GM21528 (cell line): ENCODE measurements at regions not wholly inside any gene's neighbourhood (a gene's known extent, or its start where the extent isn't known, plus 50 kb on each side); places are given as distances from the start of the nearest gene placed in this dataset.

Experiments
- ATAC-seq: cut with Tn5 transposase; IDR thresholded peaks from one replicate; pipeline ENCODE4 v1.9.1; 2021; ENCODE audit warnings: mild to moderate bottlenecking, moderate library complexity; ENCODE audit not compliant: unreplicated experiment, low FRiP score

DNA sequence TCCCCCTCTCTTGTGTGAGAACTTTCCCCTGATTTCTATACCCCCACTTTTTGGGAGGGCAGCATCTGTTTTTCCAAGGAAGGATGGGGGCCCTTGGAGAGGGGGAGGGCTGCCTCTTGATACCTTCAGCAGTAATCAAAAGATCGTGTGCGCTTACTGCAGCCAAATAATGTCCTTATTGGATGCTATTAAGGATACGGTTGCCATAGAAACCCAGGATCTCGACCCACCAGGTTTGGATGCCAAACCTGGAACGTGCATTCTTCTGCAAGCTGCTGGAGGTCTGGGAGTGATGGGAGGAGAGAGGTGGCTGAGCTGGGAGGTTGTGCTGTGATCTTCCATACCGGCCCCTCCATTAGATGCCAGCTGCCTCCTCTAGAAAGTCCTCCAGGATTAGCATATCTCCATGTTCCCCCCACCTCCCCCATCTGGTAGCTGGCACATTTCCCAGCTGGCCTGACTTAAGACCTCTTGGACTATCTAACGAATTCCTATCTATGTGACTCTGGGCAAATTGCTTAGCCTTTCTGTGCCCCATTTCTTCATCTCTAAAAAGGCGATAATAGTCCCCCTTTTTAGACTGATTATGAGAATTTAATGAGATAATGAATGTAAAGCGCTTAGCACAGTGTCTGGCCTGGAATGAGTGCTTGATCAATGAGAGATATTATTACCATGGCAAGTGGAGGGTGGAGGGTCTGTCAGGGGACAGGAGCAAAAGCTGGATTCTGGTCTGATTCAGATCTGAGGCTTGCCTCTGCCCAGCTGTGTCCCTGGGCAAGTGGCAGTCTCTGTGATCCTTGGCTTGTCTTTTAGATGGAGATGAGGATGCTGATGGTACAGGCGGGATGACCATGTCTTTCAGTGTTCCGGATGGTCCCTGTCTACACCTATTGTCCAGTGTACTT lies 78.5 kb upstream of the PCBD1 start:
- ATAC-seq: no peak

DNA sequence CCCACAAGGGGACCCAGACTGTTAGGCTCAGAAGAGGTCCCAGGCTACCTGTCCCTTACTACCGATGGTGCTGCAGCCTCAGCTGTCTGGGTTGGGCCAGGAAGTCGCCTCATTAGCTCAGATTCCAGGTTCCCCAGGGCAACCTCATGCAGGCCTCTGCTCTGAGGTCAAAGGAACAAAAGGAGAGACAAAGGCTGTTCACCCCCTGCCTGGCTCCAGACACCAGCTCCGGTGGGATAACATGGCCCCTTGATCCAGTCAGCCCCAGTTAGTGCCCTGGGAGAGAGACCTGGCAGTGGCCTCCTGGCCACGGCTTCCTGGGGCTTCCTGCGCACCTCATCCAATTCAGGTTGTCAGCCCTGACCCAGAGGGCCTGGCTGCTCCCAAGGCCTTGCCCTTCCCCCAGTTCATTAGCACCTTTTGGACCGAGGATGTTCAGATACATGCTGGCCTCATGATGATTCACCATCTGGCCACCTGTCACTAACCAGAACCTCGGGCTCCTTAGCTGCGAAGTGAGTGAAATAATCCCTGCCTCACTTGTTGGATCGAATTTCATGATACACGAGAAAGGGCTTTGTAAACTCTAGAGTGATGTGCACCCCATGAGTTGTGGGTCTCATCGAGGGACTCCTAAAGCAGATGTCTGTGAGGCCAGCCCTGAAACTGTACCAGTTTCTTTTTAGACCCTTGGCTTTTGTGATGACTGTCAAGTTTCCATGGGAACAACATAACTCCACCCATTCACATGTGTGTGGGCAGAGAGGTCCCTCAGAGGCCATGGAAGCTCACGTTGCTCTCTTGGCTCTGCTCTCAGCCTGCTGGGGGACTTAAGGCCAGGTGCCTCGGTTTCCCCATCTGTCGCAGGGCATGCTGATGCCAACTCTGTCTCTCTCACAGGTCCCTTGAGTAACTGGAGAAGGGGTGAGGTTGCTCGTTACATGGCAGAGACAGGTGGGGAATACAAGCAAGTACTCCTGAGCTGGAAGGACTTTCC lies 79.5 kb upstream of the PCBD1 start:
- no peak for ATAC-seq

DNA sequence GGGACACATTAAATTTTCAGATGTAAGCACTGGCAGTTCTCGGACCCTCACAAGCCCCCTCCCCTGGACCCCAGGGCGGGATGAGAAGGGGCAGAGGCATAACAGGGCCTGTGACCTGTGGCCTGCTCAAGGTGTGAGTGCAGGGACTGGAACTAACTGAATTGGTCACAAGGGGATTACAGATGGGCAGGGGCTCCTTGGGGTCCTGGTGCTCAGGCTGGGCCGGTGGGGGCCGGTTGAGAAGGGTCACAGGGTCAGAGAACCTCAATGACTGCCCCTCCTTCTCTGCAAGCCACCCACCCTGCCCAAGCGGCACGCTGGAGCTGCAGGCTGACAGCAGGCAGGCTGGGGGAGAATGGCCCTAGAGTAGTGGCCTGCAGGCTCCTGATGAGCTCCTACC lies 80.8 kb upstream of the PCBD1 start:
- no peak for ATAC-seq

DNA sequence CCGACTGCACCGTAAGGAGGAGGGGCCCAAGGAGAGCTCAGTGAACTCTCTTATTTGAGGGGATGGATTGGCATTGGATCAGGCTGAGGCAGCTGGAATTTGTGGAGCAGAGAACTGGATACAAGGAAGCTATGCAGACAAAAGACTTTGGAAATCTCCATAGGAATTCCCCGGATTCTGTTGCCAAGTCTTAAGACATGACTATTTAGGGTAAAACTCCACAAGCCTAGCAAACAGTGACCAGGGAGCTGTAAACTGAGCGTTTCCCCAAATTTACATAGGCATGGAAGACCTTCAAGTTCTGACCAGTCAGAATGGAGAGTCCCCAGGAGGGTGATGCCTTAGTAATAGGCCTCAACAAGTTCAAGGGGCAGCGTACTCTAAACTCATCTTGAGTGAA lies 82.5 kb upstream of the PCBD1 start:
- ATAC-seq: no peak

DNA sequence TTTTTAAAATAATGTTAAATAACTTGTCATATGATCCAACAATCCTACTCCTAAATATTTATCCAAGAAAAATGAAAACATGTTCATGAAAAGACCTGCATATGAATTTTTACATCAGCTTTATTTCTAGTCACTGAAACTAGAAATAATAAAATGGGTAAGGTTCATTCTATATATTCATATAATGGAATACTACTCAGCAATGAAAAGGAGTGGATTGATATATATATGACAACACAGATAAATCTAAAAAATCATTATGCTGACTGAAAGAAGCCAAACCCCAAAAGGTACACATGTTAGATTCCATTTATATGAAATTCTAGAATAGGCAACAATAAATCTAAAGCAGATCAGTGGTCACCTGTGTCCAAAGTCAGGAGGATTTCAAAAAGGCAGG lies 84.9 kb upstream of the PCBD1 start:
- ATAC-seq: no peak

DNA sequence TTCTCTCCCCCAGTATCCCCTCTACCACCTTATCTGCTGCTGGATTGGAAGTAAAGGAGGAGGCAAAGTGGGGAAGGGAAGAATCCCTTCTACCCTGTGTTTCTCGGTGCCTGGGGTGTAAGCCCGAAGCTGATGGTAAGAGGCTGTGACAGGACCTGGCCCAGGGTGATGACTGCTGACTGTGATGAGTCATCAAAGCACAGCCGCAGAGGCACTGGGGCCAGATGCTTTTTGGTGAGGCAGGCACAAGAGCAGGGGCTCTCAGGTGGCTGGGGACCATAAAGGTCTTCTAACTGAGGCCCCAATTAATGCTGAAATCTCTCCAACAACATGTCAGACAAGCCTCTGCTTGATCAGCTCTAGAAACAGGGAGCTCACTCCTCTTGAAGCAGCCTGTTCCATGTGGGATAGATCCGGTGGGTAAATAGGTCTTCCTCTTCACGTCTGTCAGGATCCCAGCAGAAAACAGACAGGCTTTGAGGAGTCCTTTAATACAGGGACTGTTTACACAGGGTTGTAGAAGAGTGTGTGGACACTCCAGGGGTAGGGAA lies 86.1 kb upstream of the PCBD1 start:
- no peak for ATAC-seq

DNA sequence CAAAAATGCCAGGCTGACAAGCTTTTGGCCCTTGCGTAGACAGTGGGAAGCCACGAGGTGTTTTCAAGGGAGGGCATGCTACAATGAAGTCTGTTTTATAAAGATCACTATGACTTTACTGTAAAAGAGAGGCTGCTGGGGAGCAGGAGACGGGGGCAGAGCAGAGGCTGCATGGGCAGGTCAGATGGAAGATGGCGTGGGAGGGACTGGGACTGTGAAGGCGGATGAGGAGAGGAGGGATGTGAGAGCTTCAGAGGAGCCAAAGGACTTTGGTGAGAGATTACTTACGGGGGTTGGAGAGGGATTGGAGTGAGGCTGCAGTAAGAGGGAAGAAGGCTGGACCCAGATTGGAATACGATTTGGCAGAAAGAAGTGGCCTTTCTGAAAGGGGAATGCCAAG lies 86.6 kb upstream of the PCBD1 start:
- ATAC-seq: no peak

DNA sequence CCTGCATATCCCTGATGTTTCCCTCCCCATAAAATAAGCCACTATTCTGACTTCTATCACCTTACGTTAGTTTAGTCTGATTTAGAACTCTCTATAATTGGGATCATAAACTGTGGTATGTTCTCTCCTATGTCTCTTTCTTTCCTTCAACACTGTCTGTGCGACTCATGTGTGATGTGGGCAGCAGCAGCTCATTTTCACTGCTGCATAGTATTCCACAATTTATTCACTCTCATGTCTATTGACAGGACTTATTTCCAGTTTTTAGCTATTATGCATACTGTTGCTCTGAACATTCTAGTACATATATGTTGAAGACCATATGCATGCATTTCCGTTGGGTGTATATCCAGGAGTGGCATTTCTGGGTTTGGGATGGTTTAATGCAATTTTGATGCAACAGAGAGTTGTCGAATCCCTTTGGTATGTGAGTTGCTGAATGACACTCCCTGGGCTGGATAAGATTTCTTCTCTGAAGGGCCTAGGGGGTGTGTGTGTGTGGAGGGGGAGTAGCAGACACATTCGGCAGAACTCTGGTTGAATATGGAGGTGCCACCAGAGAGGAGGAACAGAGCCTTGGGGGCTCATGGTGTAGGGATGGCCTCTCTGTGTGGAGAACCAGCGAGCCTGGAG lies 87.8 kb upstream of the PCBD1 start:
- no peak for ATAC-seq

DNA sequence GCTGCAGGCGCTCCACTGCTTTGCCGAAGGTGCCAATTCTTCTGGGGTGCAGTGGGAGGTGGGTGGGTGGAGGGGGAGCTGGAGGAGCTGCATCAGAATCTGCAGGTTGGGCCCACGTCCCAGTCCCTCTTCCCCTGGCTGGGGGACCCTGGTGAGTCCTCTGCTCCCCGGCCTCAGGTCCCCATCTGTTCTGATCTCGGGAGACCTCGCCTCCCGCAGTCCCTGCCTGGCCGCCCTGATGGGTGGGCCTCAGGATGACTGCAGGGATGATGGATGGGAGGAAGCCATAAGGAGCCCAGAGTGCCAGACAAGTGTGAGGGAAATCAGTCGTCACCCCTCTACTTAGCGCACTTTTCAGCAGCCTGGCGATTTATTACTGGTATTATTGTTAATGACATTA lies 89.3 kb upstream of the PCBD1 start:
- no peak for ATAC-seq

DNA sequence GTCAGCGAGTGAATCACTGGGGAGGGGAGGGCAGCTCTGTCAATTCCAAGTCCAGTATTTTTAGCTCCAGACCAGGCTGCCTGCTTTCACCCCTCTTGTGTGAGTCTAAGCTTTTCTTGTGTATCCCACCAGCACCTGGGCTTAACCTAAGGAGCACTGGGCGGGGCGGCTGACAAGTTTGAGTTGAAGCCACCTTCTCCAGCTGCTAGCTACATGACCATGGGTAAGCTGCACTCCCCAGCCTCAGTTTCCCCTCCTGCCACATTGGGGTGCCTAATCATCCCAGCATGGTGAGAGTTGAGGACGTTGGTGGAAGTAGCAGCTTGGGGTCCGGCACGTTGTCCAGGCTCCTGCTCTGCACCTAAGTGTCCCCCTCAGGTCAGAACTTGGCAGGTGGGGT lies 89.8 kb upstream of the PCBD1 start:
- no peak for ATAC-seq

DNA sequence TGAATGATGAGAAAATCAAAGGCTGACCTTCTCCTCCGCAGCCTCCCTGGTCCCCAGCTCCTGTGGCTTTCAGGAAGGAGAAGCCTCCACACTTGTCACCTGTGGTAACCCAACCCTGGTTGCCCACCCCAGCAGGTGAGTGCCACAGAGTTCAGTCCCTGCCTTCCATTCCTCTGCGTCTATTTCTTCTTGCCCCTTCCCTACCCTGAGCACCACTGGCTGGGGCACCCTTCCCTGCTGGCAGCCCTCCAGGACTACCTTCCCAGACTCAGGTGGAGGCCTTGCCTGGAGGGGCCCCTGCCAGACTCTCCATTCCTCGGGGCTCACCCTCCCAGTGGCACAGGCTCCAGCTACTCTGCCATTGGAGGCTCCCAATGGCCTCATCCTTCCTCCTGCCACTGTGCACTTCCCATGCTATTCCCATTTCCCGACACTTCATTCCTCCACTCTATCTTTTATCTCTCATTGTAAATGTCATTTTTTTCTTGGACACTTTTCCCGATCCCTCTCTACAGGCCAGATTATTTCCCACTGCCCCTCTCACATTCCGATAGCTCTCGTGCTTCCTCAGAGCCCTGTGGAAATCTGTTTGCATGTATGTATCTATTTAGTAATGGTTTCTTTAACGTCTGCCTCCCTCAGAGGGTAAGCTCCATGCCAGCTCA lies 90.6 kb upstream of the PCBD1 start:
- no peak for ATAC-seq

DNA sequence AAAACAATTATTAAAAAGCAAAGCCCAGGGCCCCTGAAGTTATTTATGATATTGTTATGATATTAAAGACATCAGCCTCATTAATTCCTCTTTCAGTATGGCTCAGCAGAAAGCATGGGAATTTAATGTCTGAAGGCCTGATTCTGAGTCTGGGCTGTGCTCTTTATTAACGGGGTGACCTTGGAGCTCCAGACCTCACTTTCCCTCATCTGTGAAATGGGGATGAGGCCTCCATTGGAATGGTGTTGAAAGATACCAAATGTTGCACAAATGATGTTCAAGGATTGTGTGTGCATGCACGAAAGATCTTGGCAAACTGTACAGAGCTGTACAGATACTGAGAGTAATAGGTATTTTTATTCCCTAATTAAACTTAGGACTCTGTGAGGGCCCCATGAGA lies 92.3 kb upstream of the PCBD1 start:
- ATAC-seq: no peak

DNA sequence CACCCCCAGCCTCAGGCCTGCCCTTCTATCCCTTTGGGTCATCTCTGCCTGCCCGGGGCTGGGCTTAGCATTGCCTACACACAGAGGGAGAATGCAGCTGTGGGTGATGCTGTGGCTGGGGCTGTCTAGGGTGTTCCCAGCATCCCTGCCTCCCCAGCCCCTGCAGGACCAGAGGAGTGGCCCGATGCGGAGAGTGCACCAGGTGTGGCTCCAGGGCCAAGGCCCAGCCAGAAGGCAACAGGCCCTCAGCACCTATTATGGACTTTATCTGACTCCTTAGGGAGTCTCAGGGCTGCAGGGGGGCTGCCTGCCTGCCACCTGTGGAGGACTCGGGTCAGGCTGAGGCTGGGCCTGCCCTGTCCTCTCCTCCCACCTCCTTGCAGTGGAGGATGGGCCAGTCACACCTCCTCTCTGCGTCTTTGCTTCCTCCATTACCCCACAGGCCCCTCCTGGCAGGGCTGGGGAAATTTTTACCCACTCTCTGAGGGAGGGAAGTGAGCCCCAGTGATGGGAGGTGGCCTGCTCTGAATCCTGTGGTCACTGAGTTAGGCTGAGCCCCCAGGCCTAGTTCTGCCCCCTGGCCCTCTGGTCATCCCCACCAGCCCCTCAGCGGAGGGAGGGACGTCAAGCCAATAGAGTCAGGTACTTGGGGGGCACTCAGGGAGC lies 92.9 kb upstream of the PCBD1 start:
- no peak for ATAC-seq

DNA sequence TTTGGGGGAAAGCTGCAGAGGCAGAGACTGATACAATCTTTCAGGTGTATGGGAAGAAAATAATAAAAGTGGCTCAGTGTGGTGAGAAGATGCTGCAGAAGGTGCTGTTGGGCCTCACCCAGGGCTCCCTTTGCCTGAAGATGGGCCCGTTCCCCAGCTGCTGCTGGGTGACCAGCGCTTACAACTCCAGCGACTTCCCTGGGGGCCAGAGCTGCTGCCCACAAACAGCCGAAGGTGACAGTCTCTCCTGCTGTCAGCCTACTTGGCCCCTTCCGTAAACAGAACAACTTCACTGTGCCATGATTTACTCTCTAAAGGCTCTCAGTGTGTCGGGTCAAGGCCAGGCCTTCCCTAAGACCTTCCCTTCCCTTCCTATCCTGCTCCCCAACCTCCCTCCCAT lies 93.6 kb upstream of the PCBD1 start:
- ATAC-seq: no peak

DNA sequence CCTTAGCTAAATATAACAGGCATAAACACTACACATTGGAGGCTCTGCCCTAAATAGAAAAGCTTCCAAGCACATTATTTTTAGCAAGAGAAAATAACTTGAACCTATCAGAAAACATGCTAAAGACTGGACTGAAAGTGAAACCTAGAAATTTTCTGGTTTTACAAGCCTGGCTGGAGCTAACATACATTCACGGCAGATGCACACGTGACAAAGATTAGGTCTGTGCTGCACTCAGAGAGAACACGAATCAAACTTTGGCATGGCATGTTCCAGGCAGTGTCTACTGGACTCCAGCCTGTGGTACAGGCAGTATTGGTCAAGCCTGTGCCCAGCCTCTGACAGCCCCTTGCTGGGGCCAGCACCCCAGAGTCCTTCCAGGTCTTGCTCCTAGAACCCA lies 94.1 kb upstream of the PCBD1 start:
- ATAC-seq: peak; percentile 62

DNA sequence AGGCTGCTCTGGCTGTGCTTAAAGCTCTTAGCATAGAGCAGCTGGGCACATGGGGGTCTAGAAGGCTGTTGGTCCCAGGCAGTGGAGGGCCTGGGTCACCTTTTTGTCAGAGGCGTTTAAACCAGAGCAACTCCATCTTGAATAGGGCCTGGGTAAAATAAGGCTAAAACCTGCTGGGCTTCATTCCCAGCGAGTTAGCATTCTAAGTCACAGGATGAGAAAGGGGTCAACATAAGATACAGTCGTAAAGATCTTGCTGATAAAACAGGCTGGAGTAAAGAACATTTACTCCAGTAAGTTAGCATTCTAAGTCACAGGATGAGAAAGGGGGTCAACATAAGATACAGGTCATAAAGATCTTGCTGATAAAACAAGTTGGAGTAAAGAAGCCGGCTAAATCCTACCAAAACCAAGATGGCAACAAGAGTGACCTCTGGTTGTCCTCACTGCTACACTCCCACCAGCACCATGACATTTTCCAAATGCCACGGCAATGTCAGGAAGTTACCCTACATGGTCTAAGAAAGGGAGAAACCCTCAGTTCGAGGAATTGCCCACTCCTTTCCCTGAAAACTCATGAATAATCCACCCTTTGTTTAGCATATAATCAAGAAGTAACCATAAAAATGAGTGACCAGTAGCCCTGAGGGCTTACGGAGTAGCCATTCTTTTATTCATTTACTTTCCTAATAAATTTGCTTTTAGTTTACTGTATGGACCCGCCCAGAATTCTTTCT lies 96.8 kb upstream of the PCBD1 start:
- ATAC-seq: no peak

DNA sequence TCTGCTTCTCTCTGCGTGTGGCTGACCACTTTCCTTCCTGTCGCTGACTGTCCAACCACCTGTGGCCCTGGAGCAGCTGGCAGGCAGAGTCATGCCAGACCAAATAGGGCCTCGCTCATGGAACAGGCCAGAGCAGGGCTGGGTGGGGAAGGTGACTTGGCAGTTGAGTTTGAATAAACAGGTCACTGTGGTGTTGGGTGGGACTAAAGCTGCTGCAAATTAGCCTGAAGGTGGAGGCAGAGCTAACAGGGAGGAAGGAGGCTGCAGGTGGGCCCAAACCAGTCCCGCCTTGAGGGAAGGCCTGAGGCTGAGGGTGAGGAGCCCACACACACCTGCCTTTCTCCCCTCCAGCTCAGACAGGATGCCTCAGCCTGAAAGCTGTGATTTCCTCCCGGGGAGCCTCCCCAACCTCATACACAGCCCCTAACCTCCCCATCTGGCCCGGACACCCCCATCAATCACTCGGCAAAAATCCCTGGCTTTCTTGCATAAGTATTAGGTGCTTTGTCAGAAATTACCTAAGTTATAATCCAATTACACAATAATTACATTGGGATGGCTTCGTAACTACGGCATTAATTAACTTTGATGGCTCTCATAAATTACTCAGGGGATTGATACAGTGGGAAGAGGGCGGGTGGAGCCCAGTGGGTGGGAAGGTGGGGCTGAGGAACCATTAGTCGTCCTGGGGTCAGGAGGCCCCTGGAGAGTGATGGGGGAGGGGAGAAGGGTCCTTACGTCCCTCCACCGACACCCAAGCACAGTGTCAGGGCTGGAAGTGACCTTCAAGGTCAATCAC lies 97.7 kb upstream of the PCBD1 start:
- no peak for ATAC-seq

DNA sequence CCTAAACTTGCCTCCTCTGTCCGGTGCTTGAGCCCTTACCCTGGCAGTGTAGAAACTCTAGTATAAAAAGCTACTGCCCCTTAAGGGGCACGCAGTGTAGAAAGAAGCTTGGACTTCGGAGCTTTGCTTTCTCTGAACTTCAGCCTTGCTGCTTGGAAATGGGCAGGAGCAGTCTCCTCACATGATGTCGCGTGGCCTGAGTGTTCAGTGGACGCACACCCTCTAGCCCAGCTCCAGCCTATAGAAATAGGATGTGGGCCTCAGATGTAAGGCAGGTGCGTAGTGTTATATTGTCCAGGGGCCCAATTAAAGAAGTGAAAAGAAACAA lies 98.2 kb upstream of the PCBD1 start:
- no peak for ATAC-seq
